ENCODE measurements at regions not wholly inside any gene's neighbourhood (a gene's known extent, or its start where the extent isn't known, plus 50 kb on each side); places are given as distances from the start of the nearest gene placed in this dataset.

DNA sequence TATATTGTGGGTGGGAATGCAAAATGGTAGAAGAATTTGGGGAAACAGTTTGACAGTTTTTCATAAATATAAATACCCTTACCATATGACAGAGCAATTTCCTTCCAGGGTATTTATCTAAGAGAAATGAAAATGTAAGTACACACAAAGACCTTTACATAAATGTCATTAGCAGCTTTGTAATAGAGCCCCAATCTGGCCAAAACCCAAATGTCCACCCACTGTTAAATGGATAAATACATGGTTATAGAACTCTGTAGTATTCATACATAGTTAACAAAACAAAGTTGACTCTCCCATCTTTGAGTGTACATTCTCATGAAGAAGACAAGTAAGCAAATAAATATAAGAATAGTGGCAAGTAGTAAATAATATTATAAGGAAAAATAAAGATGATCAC lies 514.8 kb upstream of the NOX3 start:
- TF ChIP-seq, protein P1, sequence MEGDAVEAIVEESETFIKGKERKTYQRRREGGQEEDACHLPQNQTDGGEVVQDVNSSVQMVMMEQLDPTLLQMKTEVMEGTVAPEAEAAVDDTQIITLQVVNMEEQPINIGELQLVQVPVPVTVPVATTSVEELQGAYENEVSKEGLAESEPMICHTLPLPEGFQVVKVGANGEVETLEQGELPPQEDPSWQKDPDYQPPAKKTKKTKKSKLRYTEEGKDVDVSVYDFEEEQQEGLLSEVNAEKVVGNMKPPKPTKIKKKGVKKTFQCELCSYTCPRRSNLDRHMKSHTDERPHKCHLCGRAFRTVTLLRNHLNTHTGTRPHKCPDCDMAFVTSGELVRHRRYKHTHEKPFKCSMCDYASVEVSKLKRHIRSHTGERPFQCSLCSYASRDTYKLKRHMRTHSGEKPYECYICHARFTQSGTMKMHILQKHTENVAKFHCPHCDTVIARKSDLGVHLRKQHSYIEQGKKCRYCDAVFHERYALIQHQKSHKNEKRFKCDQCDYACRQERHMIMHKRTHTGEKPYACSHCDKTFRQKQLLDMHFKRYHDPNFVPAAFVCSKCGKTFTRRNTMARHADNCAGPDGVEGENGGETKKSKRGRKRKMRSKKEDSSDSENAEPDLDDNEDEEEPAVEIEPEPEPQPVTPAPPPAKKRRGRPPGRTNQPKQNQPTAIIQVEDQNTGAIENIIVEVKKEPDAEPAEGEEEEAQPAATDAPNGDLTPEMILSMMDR (IDR thresholded peaks at IDR 0.05; ENCODE audit: insufficient read depth, low read depth, low read length), result no peak

DNA sequence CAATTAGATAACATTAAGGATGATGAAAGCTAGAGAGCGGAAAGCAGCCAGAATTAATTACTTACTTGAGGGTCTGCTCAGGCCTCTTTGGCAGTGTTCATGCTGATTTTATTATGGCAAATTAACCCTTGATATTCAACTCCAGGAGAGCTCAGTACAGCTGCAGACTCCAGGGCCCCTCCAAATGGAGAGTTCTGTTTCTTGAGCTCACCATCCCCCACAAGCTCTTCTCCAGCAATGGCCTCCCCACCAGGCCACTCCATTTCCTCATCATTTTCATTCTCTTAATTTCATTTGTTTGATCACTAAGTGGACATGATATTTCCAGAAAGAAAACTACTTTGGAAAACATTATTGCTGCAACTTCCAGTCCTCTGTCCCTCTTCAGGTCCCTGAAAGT lies 513.3 kb upstream of the NOX3 start:
- ChIA-PET CTCF (no interaction called here), POLR2A (no interaction called here)
- TF ChIP-seq, protein P1 (IDR thresholded peaks at IDR 0.05; ENCODE audit: insufficient read depth, low read depth, low read length), result no peak

More for the DNA sequence above, 514.8 kb upstream of the NOX3 start:
- Histone ChIP-seq H3K27me3 (ENCODE audit: control insufficient read depth, insufficient read depth, low read length) (no peaks in the 10 kb centered on the region), H3K36me3 (ENCODE audit: control insufficient read depth, insufficient read depth, low read length) (no peaks in the 10 kb centered on the region), H3K4me3 (ENCODE audit: low read depth, low read length) (no peak overlapping the region)
- ChIA-PET CTCF (interaction anchor here (0.6 kb wide), 1 partner anchor 247 kb away, joined by 6 read pairs; no protein-coding TSS in a partner anchor), POLR2A (no interaction called here)
- no peak for DNase-seq (ENCODE audit: low read depth)

DNA sequence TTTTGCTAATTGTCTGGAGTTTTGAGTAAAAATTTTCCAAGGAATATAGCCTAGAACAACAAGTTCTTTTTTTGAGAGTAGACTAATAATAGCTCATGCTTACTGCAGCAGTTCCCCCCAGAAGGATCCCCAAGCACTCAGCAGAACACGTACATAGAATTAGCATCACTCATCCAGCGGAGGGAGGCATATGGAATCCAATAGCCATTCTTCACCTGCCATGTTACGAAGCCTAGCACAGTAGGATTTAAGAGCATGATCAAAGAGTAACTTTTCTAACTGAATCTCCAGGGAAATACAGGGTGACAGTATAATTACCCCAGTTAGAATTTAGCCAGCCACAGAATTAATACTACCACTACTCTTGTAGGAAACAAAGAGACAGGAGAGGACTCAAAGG lies 511.7 kb upstream of the NOX3 start:
- ChIA-PET CTCF (no interaction called here), POLR2A (no interaction called here)
- no peaks in the 10 kb centered on the region for H3K36me3 ChIP-seq (ENCODE audit: control insufficient read depth, insufficient read depth, low read length)
- H3K4me3 ChIP-seq (ENCODE audit: low read depth, low read length), result no peak overlapping the region
- no peaks in the 10 kb centered on the region for H3K27me3 ChIP-seq (ENCODE audit: control insufficient read depth, insufficient read depth, low read length)
- DNase-seq (ENCODE audit: low read depth), result no peak
- TF ChIP-seq, protein P1 (IDR thresholded peaks at IDR 0.05; ENCODE audit: insufficient read depth, low read depth, low read length), result no peak

More for the DNA sequence above, 513.3 kb upstream of the NOX3 start:
- Histone ChIP-seq H3K36me3 (ENCODE audit: control insufficient read depth, insufficient read depth, low read length) (no peaks in the 10 kb centered on the region), H3K4me3 (ENCODE audit: low read depth, low read length) (no peak overlapping the region), H3K27me3 (ENCODE audit: control insufficient read depth, insufficient read depth, low read length) (no peaks in the 10 kb centered on the region)
- no peak for DNase-seq (ENCODE audit: low read depth)

DNA sequence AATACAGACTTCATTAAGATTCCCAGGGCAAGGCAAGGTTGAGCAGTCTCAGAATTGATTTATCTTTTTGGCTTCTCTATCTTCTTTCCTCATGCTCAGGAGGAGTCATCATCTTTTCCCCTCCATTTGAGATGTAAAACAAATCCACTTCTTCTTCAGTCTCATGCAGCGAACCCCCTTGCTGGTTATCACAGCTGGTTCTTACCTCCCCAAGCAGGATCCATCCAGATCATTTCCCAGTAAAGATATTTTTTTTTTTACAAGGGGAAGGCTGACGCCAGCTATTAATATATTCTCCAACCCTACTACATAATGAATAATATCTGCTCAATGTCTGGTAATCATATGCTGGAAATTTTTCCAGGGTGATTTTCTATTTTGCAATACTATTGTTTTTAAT lies 508.9 kb upstream of the NOX3 start:
- ChIA-PET CTCF (no interaction called here), POLR2A (no interaction called here)
- Histone ChIP-seq H3K27me3 (ENCODE audit: control insufficient read depth, insufficient read depth, low read length) (no peaks in the 10 kb centered on the region), H3K4me3 (ENCODE audit: low read depth, low read length) (no peak overlapping the region), H3K36me3 (ENCODE audit: control insufficient read depth, insufficient read depth, low read length) (no peaks in the 10 kb centered on the region)
- no peak for DNase-seq (ENCODE audit: low read depth)
- TF ChIP-seq, protein P1 (IDR thresholded peaks at IDR 0.05; ENCODE audit: insufficient read depth, low read depth, low read length), result no peak

DNA sequence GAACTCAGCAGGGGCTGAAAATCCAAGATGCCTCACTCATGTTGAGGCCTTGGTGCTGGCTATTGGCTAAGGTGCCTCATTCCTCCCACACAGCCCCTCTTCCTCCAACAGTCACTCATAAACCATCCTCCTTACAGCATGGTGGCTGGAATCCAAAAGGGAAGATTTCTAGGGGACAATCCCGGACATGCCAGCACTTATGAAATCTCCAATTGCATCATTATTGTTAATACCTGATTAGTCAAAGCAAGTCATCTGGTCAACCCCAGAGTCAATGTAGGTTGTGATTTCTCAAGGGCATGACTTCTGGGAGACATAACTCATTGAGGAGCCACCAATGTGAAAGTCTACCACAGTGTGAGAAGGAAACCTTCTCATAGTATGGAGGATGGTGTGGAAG lies 506.6 kb upstream of the NOX3 start:
- DNase-seq (ENCODE audit: low read depth), result no peak
- TF ChIP-seq, protein P1 (IDR thresholded peaks at IDR 0.05; ENCODE audit: insufficient read depth, low read depth, low read length), result no peak
- no peaks in the 10 kb centered on the region for H3K27me3 ChIP-seq (ENCODE audit: control insufficient read depth, insufficient read depth, low read length)
- no peak overlapping the region for H3K4me3 ChIP-seq (ENCODE audit: low read depth, low read length)
- CTCF ChIA-PET, result no interaction called here
- no peaks in the 10 kb centered on the region for H3K36me3 ChIP-seq (ENCODE audit: control insufficient read depth, insufficient read depth, low read length)
- POLR2A ChIA-PET, result no interaction called here
